HG03159 (cell line): ENCODE measurements at regions not wholly inside any gene's neighbourhood (a gene's known extent, or its start where the extent isn't known, plus 50 kb on each side); places are given as distances from the start of the nearest gene placed in this dataset.

Experiments
- ATAC-seq: cut with Tn5 transposase; IDR thresholded peaks from one replicate; pipeline ENCODE4 v1.9.1; 2021; ENCODE audit warnings: mild to moderate bottlenecking, moderate library complexity; ENCODE audit not compliant: unreplicated experiment

GRCh38 chr21:35770101-35770945 lies 290.0 kb downstream of the SETD4 start:
- no peak for ATAC-seq

DNA sequence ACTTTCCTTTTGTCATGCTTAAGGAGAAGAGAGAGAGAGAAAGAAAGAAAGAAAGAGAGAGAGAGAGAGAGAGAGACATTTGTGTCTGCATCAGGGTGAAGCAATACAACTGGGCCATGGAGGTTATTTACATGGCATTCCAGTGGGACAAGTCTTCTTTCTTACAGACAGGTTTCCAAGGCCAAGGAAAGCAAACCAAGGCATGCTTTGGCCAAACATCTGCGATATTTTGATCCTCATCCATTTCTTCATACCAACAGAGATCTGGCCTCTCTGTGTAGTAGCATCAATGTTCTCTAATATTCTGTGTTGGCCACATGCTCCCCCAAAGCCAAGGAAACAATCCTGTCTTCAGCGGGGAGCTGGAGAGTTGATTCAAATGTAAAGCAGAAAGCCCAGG lies 292.1 kb downstream of the SETD4 start:
- no peak for ATAC-seq

GRCh38 chr21:35764586-35764985 lies 295.7 kb downstream of the SETD4 start:
- ATAC-seq = no peak

DNA sequence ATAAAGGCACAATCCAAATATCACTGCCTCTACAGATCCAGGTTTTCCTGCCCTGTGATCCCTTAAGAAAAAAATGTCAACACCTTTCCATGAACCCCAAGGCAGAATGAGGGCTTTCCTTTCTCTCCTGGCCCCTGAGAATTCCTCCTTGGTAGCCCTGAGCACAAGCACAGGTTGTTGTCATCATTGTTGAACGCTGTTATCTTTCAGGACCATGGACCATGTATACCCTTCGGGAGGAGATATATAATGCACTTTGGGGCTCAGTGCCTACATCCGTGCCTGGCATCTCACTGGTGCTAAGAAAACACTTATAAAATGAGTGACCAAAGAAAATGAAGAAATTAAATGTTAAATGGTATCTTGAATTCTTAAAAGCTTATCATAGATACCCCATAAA lies 296.2 kb downstream of the SETD4 start:
- ATAC-seq = no peak

- no peak for ATAC-seq
Observed at GRCh38 chr21:35754583-35754982, 305.7 kb downstream of the SETD4 start.

GRCh38 chr21:35753308-35753707 lies 307.0 kb downstream of the SETD4 start:
- no peak for ATAC-seq

GRCh38 chr21:35751171-35751570 lies 309.2 kb downstream of the SETD4 start:
- no peak for ATAC-seq

DNA sequence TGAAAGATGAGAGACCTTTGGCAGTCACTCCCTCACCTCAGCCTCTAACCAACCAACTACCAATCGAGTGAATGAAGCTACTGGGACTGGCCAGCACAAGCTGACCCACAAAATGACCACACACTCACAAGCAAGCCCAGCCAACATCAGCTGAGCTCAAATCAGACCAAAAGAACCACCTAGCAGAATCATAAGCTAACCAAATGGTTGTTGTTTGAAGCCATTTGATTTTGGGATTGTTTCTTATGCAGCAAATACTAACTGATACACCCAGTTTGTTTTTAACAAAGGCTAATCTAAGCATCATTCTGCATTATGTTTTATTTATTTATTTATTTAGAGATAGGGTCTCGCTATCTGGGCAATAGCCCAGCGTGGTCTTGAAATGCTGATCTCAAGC lies 310.4 kb downstream of the SETD4 start:
- no peak for ATAC-seq

GRCh38 chr21:35748678-35749314 lies 311.5 kb downstream of the SETD4 start:
- ATAC-seq = no peak

- ATAC-seq = no peak
Observed at GRCh38 chr21:35743571-35743970, 316.8 kb downstream of the SETD4 start.

- ATAC-seq = no peak
Observed at GRCh38 chr21:35738347-35738961, 321.9 kb downstream of the SETD4 start.

DNA sequence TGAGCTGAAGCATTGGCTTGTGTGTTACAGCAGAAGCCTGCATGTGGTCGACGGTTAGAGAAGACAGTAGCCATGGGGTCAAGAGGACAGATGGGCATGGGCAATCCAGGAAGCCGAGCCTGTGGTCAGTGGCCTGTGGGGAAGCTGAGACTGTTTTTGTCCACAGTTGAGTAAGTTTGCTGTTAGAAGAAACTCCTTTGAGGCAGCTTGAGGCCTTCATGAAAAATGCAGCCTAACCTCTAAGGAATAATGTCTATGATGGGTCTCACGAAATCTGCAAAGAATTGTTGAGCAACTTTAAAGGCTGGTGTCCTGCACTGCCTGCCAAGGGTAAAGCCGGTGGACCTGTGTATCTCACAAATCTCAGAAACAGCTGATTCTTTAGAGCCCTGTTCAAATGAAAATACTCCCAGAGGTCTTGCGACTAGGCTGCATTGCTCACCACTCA lies 322.4 kb downstream of the SETD4 start:
- no peak for ATAC-seq

GRCh38 chr21:35737449-35737848 lies 322.9 kb downstream of the SETD4 start:
- ATAC-seq = no peak

DNA sequence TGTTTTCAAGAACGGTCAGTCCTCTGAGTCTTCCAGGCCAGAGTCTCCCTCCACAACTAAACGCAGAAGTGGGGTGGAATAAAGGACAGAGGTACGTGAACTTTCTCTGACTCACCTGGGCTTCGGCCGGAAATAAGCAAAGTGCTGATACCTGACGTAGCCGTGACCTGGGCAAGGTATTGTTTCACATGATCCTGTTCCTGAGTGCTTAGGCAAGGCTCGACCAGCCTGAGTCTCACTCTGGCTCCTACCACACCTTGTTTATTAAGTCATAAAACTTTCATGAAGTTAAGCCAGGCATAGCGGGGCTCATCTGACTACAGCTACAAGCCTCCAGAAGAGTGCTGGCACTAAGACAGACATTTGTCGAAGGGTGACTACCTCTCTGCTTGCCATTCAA lies 327.5 kb downstream of the SETD4 start:
- ATAC-seq = no peak

DNA sequence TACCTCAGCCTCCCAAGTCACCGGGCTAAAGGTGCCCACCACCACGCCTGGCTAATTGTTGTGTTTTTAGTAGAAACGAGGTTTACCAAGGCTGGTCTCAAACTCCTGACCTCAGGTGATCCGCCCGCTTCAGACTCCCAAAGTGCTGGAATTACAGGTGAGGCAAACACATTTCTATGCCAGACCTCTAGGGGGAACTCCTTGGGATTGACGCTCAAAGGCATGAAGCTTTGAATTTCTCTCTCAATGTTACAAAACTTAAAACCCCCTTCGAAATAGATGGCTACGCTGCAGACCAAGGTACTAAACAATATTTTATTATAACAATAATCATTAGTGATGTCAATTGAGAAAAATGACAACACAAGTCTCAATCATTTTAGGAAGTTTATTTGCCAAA lies 330.0 kb downstream of the SETD4 start:
- no peak for ATAC-seq

DNA sequence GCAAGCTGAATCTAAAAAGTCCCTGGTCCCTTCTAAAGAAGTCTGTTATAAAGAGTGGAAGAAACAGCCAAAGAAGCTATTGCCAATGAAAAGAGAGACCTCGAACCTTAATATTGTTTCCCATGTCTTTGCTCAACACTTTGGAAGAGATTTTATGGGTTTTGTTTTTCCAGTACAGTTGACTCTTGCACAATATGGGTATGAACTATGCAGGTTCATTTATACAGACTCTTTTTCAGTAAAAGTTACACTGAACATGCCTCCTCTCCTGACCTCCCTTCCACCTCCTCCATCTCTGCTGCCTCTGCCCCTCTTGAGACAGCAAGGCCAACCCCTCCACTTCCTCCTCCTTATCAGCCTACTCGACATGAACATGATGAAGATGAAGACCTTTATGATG lies 332.5 kb downstream of the SETD4 start:
- no peak for ATAC-seq

- ATAC-seq = no peak
Observed at GRCh38 chr21:35724156-35724555, 336.2 kb downstream of the SETD4 start.

DNA sequence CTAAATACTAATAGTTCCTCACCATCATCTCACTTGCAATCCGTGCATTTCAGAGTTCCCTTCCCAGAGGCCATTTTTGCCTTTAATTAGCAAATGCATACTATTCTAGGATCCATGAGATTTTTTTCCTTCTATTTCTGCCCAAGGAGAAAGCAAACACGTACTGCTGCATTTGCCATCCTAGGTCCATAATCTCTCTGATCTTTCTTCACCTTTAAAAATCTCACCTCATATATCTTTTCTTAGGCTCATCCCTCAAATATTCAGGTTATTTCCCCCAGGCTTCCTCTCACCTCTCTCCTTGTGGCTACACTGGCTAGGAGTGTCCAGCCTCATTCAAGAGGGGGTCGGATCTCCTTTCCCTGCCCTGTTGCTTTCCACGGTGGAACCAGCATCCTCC lies 338.6 kb downstream of the SETD4 start:
- ATAC-seq = no peak

- ATAC-seq = no peak
Observed at GRCh38 chr21:35720208-35720731, 340.1 kb downstream of the SETD4 start.

GRCh38 chr21:35719080-35719479 lies 341.2 kb downstream of the SETD4 start:
- ATAC-seq = no peak

GRCh38 chr21:35716876-35717565 lies 343.3 kb downstream of the SETD4 start:
- ATAC-seq = no peak
